ENCODE measurements at regions not wholly inside any gene's neighbourhood (a gene's known extent, or its start where the extent isn't known, plus 50 kb on each side); places are given as distances from the start of the nearest gene placed in this dataset.

- Histone ChIP-seq H2AFZ (ENCODE audit: low read depth, low read length, poor library complexity, severe bottlenecking) (no peak overlapping the region), H3K4me3 (replicated peaks in 1 of 2; ENCODE audit: low read depth in 1 of 2, low read length in 2 of 2) (no peak overlapping the region), H3K9me2 (ENCODE audit: insufficient read depth) (no peaks in the 10 kb centered on the region), H4K20me1 (ENCODE audit: insufficient read depth) (no peaks in the 10 kb centered on the region), H3K9me3 (ENCODE audit: control insufficient read depth in 1 of 2, insufficient read depth in 1 of 2, low read depth in 1 of 2, low read length in 2 of 2) (no peaks in the 10 kb centered on the region; a peak in 1 of 4 replicates), H3K9ac (ENCODE audit: low read length) (no peak overlapping the region), H3K4me2 (ENCODE audit: low read length) (no peak overlapping the region), H3K36me3 (ENCODE audit: control insufficient read depth in 1 of 2, insufficient read depth in 2 of 2, low read length in 2 of 2) (no peaks in the 10 kb centered on the region), H3K27ac (ENCODE audit: low read depth, low read length) (no peak overlapping the region), H3K79me2 (ENCODE audit: insufficient read depth, low read length) (no peaks in the 10 kb centered on the region), H3K27me3 (ENCODE audit: insufficient read depth, low read length) (no peaks in the 10 kb centered on the region), H3K4me1 (ENCODE audit: control insufficient read depth in 1 of 2, insufficient read depth in 2 of 2, low read length in 2 of 2) (no peaks in the 10 kb centered on the region)
- ChIA-PET POLR2A (no interaction called here), RAD21 (ENCODE audit: low non-redundant PET in 1 of 2, low total read pairs in 2 of 2, uncharacterized antibody in 2 of 2, unreplicated experiment in 2 of 2) (no interaction called here), CTCF (no interaction called here)
- intact Hi-C loops (cut with micrococcal nuclease): no loop called here
- TF ChIP-seq SP1 (IDR thresholded peaks at IDR 0.05; ENCODE audit: low read depth): no peak
- TF ChIP-seq CTCF (IDR thresholded peaks at IDR 0.05 in 2 of 3, conservative IDR thresholded peaks at IDR 0.05 in 1 of 3; ENCODE audit: borderline replicate concordance in 1 of 3, insufficient read depth in 1 of 3, low read depth in 2 of 3, low read length in 2 of 3): no peak
- TF ChIP-seq EZH2 (IDR thresholded peaks at IDR 0.05): no peak
- no peak for TF ChIP-seq ZFX (IDR thresholded peaks at IDR 0.05)
- DNase-seq (ENCODE audit: low read depth, low spot score) (no peak), ATAC-seq (no peak)
- no TSS peak for BruUV-seq (replicated peaks)
These were observed 182.4 kb upstream of the ZNF521 start for GRCh38 chr18:25534401-25534800.

GRCh38 chr18:25533218-25533617 is 181.3 kb upstream of the ZNF521 start:
- Histone ChIP-seq H2AFZ (ENCODE audit: low read depth, low read length, poor library complexity, severe bottlenecking) (no peak overlapping the region), H3K9me3 (ENCODE audit: control insufficient read depth in 1 of 2, insufficient read depth in 1 of 2, low read depth in 1 of 2, low read length in 2 of 2) (no peaks in the 10 kb centered on the region; a peak in 1 of 4 replicates), H3K27ac (ENCODE audit: low read depth, low read length) (no peak overlapping the region), H3K4me2 (ENCODE audit: low read length) (no peak overlapping the region), H3K36me3 (ENCODE audit: control insufficient read depth in 1 of 2, insufficient read depth in 2 of 2, low read length in 2 of 2) (no peaks in the 10 kb centered on the region), H3K9ac (ENCODE audit: low read length) (no peak overlapping the region), H4K20me1 (ENCODE audit: insufficient read depth) (no peaks in the 10 kb centered on the region), H3K4me3 (replicated peaks in 1 of 2; ENCODE audit: low read depth in 1 of 2, low read length in 2 of 2) (no peak overlapping the region), H3K27me3 (ENCODE audit: insufficient read depth, low read length) (no peaks in the 10 kb centered on the region), H3K79me2 (ENCODE audit: insufficient read depth, low read length) (no peaks in the 10 kb centered on the region), H3K4me1 (ENCODE audit: control insufficient read depth in 1 of 2, insufficient read depth in 2 of 2, low read length in 2 of 2) (no peaks in the 10 kb centered on the region), H3K9me2 (ENCODE audit: insufficient read depth) (no peaks in the 10 kb centered on the region)
- no peak for TF ChIP-seq ELF1 (IDR thresholded peaks at IDR 0.05; ENCODE audit: borderline replicate concordance, low read depth)
- TF ChIP-seq ZFX (IDR thresholded peaks at IDR 0.05): no peak
- TF ChIP-seq RAD21 (IDR thresholded peaks at IDR 0.05; ENCODE audit: low read depth): no peak
- TF ChIP-seq EZH2 (IDR thresholded peaks at IDR 0.05): no peak
- no peak for TF ChIP-seq EZH2phosphoT487 (IDR thresholded peaks at IDR 0.05; ENCODE audit: borderline replicate concordance)
- no peak for TF ChIP-seq POLR2AphosphoS5 (IDR thresholded peaks at IDR 0.05; ENCODE audit: low read depth, low read length)
- TF ChIP-seq CEBPB (IDR thresholded peaks at IDR 0.05; ENCODE audit: low read depth): no peak
- no peak for TF ChIP-seq CTCF (IDR thresholded peaks at IDR 0.05 in 2 of 3, conservative IDR thresholded peaks at IDR 0.05 in 1 of 3; ENCODE audit: borderline replicate concordance in 1 of 3, insufficient read depth in 1 of 3, low read depth in 2 of 3, low read length in 2 of 3)
- no peak for TF ChIP-seq FOSL1 (IDR thresholded peaks at IDR 0.05; ENCODE audit: low read depth)
- no peak for TF ChIP-seq SP1 (IDR thresholded peaks at IDR 0.05; ENCODE audit: low read depth)
- no peak for TF ChIP-seq CBX3 (IDR thresholded peaks at IDR 0.05; ENCODE audit: low read depth)
- TF ChIP-seq, protein P1, sequence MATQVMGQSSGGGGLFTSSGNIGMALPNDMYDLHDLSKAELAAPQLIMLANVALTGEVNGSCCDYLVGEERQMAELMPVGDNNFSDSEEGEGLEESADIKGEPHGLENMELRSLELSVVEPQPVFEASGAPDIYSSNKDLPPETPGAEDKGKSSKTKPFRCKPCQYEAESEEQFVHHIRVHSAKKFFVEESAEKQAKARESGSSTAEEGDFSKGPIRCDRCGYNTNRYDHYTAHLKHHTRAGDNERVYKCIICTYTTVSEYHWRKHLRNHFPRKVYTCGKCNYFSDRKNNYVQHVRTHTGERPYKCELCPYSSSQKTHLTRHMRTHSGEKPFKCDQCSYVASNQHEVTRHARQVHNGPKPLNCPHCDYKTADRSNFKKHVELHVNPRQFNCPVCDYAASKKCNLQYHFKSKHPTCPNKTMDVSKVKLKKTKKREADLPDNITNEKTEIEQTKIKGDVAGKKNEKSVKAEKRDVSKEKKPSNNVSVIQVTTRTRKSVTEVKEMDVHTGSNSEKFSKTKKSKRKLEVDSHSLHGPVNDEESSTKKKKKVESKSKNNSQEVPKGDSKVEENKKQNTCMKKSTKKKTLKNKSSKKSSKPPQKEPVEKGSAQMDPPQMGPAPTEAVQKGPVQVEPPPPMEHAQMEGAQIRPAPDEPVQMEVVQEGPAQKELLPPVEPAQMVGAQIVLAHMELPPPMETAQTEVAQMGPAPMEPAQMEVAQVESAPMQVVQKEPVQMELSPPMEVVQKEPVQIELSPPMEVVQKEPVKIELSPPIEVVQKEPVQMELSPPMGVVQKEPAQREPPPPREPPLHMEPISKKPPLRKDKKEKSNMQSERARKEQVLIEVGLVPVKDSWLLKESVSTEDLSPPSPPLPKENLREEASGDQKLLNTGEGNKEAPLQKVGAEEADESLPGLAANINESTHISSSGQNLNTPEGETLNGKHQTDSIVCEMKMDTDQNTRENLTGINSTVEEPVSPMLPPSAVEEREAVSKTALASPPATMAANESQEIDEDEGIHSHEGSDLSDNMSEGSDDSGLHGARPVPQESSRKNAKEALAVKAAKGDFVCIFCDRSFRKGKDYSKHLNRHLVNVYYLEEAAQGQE (IDR thresholded peaks at IDR 0.05; ENCODE audit: low read depth): no peak
- POLR2A ChIA-PET: no interaction called here
- RAD21 ChIA-PET (ENCODE audit: low non-redundant PET in 1 of 2, low total read pairs in 2 of 2, uncharacterized antibody in 2 of 2, unreplicated experiment in 2 of 2): no interaction called here
- DNase-seq (ENCODE audit: low read depth, low spot score): no peak
- BruUV-seq (replicated peaks): no TSS peak
- no peak for ATAC-seq
- intact Hi-C loops (cut with micrococcal nuclease): no loop called here
- CTCF ChIA-PET: no interaction called here

Data from HCT116 (cell line).